NCI-H510A treated with DMSO at 0.1 percent for 48 hours (cell line): ENCODE measurements at regions not wholly inside any gene's neighbourhood (a gene's known extent, or its start where the extent isn't known, plus 50 kb on each side); places are given as distances from the start of the nearest gene placed in this dataset.

Source experiments
- DNase-seq: peaks from one replicate; lab custom pipeline; 2025; lab: John Stamatoyannopoulos, UW

- DNase-seq = no peak
Observed at GRCh38 chr3:163672954-163673353, 1405.3 kb downstream of the SI start.

DNA sequence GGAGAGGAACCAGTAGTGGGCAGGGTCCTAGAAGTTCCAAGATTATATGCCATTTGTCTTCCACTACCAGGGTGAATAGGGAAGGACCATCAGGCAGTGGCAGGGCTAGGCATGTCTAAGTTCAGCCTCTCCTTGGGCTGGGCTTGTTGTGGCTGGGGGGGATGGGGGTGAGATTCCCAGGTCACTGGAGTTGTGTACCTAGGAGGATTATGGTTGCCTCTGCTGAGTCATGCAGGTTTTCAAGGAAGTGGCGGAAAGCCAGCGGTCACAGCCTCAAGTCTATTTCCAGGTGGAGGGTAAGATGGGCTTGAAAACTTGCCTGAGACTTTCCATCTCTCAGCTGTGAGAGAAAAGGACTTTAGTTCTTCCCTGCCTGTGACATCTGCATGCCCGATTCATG, 1407.1 kb downstream of the SI start:
- no peak for DNase-seq

GRCh38 chr3:163664466-163664865, 1413.8 kb downstream of the SI start:
- no peak for DNase-seq

GRCh38 chr3:163657088-163657487, 1421.2 kb downstream of the SI start:
- DNase-seq = no peak

GRCh38 chr3:163655021-163655420, 1423.3 kb downstream of the SI start:
- no peak for DNase-seq

GRCh38 chr3:163644172-163644571, 1434.1 kb downstream of the SI start:
- DNase-seq = no peak

- DNase-seq = no peak
Observed at GRCh38 chr3:163632722-163633121, 1445.6 kb downstream of the SI start.

- DNase-seq = no peak
Observed at GRCh38 chr3:163626753-163627152, 1451.5 kb downstream of the SI start.

DNA sequence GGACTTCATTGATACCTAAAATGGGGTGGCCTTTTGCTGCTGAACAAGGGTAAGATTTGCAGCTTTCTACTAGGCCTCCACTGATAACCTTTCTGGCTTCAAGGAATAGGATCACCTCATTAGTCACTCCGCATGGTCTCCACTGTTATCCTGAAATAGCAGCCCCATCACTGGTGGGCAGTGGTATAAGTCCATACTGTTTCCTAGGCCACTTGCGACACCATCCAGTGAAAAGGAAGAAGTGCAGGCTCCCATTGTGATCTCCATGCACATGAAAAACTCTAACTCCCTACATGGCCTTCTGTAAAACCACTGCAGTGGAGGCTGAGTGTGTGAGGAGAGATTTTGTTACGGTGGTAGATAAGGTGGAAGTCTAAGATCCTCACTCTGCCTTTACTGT, 1455.9 kb downstream of the SI start:
- no peak for DNase-seq

GRCh38 chr3:163614886-163615285, 1463.4 kb downstream of the SI start:
- DNase-seq = no peak

DNA sequence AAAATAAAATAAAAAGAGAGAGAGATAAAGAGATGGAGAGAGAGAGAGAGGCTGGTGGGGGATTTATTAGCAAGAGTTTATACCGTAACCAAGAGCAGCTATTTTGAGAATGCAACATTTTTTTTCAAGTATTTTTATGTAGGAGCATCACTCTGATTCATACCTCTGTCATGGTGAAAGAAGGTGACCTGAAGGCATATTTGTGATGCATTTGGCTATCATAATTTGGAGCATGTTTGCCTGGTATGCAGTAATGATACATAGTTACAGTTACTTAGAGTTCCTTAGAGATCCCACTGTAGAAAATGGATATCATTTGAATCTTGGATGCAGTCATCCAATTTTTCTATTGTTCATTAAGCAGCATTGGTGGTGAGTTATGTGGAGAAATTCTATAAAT, 1472.4 kb downstream of the SI start:
- no peak for DNase-seq

- DNase-seq = no peak
Observed at GRCh38 chr3:163601426-163601825, 1476.9 kb downstream of the SI start.

- no peak for DNase-seq
Observed at GRCh38 chr3:163587342-163587741, 1491.0 kb downstream of the SI start.

DNA sequence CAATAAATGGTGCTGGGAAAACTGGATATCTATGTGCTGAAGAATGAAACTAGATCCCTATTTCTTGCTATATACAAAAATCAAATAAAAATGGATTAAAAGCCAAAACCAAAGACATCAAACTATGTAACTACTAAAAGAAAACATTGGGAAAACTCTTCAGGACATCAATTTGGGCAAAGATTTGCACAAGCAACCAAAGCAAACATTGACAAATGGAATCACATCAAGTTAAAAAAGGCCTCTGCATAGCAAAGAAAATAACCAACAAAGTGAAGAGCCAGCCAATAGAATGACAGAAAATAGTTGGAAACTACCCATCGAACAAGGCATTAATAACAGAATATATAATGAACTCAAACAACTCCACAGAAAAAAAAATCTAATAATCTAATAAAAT, 1495.3 kb downstream of the SI start:
- DNase-seq = no peak

DNA sequence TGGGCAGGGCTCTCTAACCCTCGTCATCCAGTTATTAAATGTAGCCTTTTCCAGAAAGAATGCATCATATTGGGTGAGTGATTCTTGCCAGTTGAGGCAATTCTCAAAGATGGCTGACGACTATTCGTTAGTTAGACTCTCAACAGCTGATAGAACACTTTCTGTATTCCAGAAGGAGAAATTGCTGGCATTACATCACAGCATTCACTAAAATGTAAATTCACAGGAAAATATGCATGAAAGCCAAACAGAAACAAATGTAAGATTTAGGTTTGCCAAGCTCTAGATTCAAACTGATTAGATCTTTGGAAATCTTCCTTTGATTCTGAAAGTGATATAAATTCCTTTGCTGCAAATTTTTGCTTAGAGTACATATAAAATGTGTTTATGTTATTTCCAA, 1501.0 kb downstream of the SI start:
- DNase-seq = no peak

DNA sequence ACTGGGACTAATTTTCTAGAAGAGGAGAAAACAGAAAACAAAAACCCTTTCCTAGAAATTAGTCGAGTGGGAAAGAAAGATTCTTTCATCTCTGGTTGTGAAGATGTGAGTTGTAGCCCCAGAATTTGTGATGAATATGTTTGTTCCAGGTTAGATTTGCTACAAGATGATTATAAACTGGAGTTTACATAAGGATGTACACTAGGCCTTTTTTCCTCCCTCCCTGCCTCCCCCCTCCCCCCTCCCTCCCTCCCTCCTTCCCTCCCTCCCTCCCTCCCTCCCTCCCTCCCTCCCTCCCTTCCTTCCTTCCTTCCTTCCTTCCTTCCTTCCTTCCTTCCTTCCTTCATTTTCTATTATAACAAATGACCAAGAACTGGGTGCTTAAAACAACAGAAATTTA, 1502.0 kb downstream of the SI start:
- DNase-seq = no peak

GRCh38 chr3:163573324-163573723, 1505.0 kb downstream of the SI start:
- no peak for DNase-seq

DNA sequence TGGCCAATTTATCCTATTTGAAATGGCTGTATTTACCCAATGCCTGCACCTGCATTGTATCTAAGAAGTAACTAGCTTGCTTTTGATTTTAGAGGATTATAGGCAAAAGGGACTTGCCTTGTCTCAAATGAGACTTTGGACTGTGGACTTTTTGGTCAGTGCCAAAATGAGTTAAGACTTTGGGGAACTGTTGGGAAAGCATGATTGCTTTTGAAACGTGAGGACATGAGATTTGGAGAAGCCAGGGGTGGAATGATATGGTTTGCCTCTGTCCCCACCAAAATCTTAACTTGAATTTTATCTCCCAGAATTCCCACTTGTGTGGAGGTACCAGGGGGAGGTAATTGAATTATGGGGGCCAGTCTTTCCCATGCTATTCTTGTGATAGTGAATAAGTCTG, 1505.4 kb downstream of the SI start:
- DNase-seq = no peak

DNA sequence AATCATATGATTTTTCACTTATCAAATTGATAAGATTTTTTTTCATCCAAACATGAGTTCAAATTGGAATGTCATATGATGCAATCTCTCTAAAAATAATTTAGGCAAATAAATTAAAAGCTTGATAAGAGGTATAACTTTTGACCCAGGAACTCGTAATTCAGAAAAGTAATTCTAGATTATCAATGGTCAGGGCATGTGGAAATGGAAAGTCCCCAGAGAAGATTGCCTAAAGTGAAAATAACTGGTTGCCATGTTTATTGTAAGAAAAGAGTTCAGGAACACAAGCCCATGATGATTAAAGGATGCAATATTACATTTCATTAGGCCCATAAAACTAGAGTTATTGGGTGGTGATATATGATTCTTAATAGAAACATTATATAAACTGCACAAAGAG, 1514.8 kb downstream of the SI start:
- no peak for DNase-seq

DNA sequence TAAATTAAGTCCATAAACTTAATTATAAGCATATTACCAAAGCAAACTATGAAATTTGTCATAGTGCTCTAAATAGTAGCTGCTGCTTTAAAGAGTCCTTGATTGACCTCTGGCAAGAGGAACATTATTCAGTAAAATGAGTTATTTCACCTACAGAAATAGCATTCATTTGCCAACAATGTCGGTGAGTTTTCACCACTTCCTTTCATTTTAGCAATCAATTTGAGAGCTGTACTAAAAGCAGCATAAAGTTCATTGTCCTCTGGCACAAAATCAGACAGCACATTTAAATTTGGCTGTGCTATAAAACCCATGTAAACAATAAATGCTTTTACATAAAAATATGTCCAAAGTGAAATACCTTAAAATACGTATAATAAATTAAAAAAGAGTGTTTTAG, 1515.7 kb downstream of the SI start:
- no peak for DNase-seq

DNA sequence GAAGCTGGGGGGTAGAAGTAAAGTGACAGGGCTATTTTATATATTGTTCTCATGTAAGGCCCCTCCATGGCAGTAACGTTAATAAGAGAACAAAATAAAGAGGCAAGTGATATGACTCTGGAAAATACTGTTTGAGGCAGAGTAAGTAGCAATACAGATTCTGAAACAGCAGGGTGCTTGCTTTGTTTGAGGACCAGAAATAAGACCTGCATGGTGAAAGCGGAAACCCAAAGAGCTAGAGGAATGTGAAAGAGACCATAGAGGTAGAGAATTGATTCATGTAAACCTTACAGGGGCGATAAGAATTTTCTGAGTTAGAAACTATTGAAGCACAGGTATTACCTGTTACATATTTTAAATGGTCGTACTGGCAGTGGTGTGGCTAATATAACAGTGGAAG, 1517.1 kb downstream of the SI start:
- DNase-seq = no peak

DNA sequence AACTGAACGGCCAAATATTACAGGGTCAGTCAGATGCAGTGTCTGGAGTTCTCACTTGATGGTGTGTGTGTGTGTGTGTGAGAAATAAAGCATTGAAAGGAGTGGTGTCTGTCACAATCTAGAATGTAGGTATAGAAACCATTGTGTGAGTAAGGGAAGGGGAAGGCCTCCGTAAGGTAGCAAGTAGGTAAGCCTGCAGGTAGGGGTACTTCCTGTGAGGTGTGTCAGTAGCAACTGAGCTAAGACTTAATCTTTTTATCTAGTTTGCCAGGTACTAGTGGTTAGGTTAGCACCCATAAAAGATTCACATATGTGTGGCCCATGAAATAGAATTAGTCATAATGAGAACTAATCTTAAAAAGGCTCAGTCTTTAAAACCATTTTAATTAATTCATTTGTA, 1517.8 kb downstream of the SI start:
- DNase-seq = no peak

- no peak for DNase-seq
Observed at GRCh38 chr3:163556813-163557523, 1521.3 kb downstream of the SI start.

DNA sequence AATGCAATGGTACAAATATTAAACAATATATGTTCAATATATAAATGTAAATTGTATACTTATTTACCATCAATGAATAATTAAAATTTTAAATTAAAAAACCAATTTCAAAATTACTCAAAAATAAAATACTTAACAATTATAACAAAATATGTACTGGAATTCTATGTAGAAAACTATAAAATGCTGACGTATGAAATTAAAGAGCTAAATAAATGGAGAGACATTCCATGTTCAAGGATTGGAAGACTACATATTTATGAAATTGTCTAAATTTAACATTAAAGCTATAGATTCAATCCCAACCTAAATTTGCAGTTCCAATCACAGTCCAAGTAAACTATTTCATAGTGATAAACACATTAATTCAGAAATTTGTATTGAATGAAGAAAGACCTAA, 1522.4 kb downstream of the SI start:
- DNase-seq = no peak

DNA sequence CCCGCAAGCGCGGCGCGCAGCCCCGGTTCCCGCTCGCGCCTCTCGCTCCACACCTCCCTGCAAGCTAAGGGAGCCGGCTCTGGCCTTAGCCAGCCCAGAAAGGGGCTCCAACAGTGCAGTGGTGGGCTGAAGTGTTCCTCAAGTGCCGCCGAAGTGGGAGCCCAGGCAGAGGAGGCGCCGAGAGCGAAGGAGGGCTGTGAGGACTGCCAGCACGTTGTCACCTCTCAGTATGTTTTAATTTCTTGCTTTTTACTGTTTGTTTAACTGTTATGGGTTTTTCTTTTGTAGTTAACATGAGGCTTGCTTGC, 1525.7 kb downstream of the SI start:
- no peak for DNase-seq
